PC-3 (cell line): ENCODE measurements at regions not wholly inside any gene's neighbourhood (a gene's known extent, or its start where the extent isn't known, plus 50 kb on each side); places are given as distances from the start of the nearest gene placed in this dataset.

ENCODE experiments used
- ATAC-seq: fragments of 200-7000 bp; cut with Tn5 transposase; 2 replicates; pipeline ENCODE4 v1.9.1; 2020; ENCODE audit warnings: mild to moderate bottlenecking, moderate library complexity
- BruUV-seq: library from RNA; stranded (reverse); fragments of 400-500 nt; replicated peaks from 2 replicates; lab custom pipeline; 2021; lab: Mats Ljungman, UMichigan
- CTCF ChIA-PET: fragments of 300-600 bp; sonication (Branson Sonifier 250); formaldehyde crosslinking; loops from one replicate; lab custom pipeline; 2022; ENCODE audit warnings: antibody characterized with exemption; lab: Charles Lee
- POLR2A ChIA-PET: fragments of 300-600 bp; sonication (Branson Sonifier 250); formaldehyde crosslinking; loops from one replicate; lab custom pipeline; 2022; ENCODE audit warnings: antibody characterized with exemption; ENCODE audit not compliant: unreplicated experiment; lab: Charles Lee
- DNase-seq: peaks from one replicate; pipeline ENCODE4 v3.0.0-alpha.2; 2015
- H2AFZ ChIP-seq: fragments of 300-600 bp; sonication (generic); 2 replicates; pipeline ENCODE4 v1.6.0; 2016; ENCODE audit warnings: antibody characterized with exemption, low read length
- H3F3A ChIP-seq: fragments of 300-600 bp; sonication (generic); one replicate; pipeline ENCODE4 v1.6.0; 2017; ENCODE audit warnings: antibody characterized with exemption, low read length, control low read depth, mild to moderate bottlenecking; ENCODE audit not compliant: unreplicated experiment
- H3K27ac ChIP-seq: fragments of 300-600 bp; sonication (generic); 2 replicates; pipeline ENCODE4 v1.5.1; 2016; ENCODE audit warnings: mild to moderate bottlenecking, low read length
- H3K27me3 ChIP-seq: fragments of 300-600 bp; sonication (generic); 2 replicates; pipeline ENCODE4 v1.6.1; 2016; ENCODE audit warnings: low read length, mixed read lengths
- H3K36me3 ChIP-seq: fragments of 300-600 bp; sonication (generic); 2 replicates; pipeline ENCODE4 v1.6.1; 2016; ENCODE audit warnings: low read depth, mixed run types, low read length, mixed read lengths
- H3K4me1 ChIP-seq: fragments of 300-600 bp; sonication (generic); 2 replicates; pipeline ENCODE4 v1.5.1; 2016; ENCODE audit warnings: low read length; ENCODE audit not compliant: insufficient read depth
- H3K4me2 ChIP-seq: fragments of 300-600 bp; sonication (generic); 2 replicates; pipeline ENCODE4 v1.6.0; 2016; ENCODE audit warnings: low read length
- H3K4me3 ChIP-seq: fragments of 300-600 bp; sonication (generic); 2 replicates; pipeline ENCODE4 v1.5.1; 2016; ENCODE audit warnings: mild to moderate bottlenecking, low read length, mixed read lengths
- H3K79me2 ChIP-seq: fragments of 300-600 bp; sonication (generic); 2 replicates; pipeline ENCODE4 v1.6.1; 2017; ENCODE audit warnings: low read length, mixed read lengths
- H3K9ac ChIP-seq: fragments of 300-600 bp; sonication (generic); 2 replicates; pipeline ENCODE4 v1.6.0; 2016; ENCODE audit warnings: mild to moderate bottlenecking, low read length
- H3K9me2 ChIP-seq: fragments of 300-600 bp; sonication (generic); replicated peaks from 2 replicates; pipeline ENCODE4 v1.6.1; 2016; ENCODE audit warnings: mixed run types, low read length, mixed read lengths
- H3K9me3 ChIP-seq: fragments of 300-600 bp; sonication (generic); 2 replicates; pipeline ENCODE4 v1.6.1; 2016; ENCODE audit warnings: low read length, mixed read lengths
- H4K20me1 ChIP-seq: fragments of 300-600 bp; sonication (generic); 2 replicates; pipeline ENCODE4 v1.6.1; 2016; ENCODE audit warnings: low read length, mixed read lengths
- CTCF ChIP-seq: fragments of 300-600 bp; sonication (generic); conservative IDR thresholded peaks from 2 replicates; pipeline ENCODE4 v1.5.1; 2017; ENCODE audit warnings: antibody characterized with exemption, low read depth, mild to moderate bottlenecking, low read length
- EZH2 ChIP-seq: fragments of 300-600 bp; sonication (generic); IDR thresholded peaks from one replicate; pipeline ENCODE4 v1.6.1; 2017; ENCODE audit warnings: antibody characterized with exemption, mild to moderate bottlenecking, low read length; ENCODE audit not compliant: unreplicated experiment
- EZH2phosphoT487 ChIP-seq: fragments of 300-600 bp; sonication (generic); IDR thresholded peaks from 2 replicates; pipeline ENCODE4 v1.6.1; 2018; ENCODE audit warnings: mild to moderate bottlenecking, antibody characterized with exemption, low read length, borderline replicate concordance
- intact Hi-C: fragments of 100-400 bp; cut with micrococcal nuclease; formaldehyde crosslinking; loops from 2 replicates; pipeline ENCODE4 v1.9.0; 2023

GRCh38 chr18:71287268-71287667 is 998.4 kb downstream of the SOCS6 start:
- no peak for ATAC-seq
- no peaks in the 10 kb centered on the region for H4K20me1 ChIP-seq

GRCh38 chr18:71252351-71252865 is 963.6 kb downstream of the SOCS6 start:
- H3K4me3 ChIP-seq: no peak overlapping the region
- POLR2A ChIA-PET: no interaction called here
- no peak overlapping the region for H2AFZ ChIP-seq
- no peak overlapping the region for H3K27ac ChIP-seq
- H3K9me3 ChIP-seq: no peaks in the 10 kb centered on the region
- ATAC-seq (no peak), DNase-seq (no peak)
- intact Hi-C loops: no loop called here
- CTCF ChIA-PET: no interaction called here
- H4K20me1 ChIP-seq: no peaks in the 10 kb centered on the region
- no peaks in the 10 kb centered on the region for H3K9me2 ChIP-seq
- H3F3A ChIP-seq: no peaks in the 10 kb centered on the region
- H3K4me2 ChIP-seq: no peak overlapping the region
- H3K4me1 ChIP-seq: no peaks in the 10 kb centered on the region
- TF ChIP-seq EZH2 (no peak), EZH2phosphoT487 (no peak), CTCF (no peak)
- H3K9ac ChIP-seq: no peak overlapping the region
- no peaks in the 10 kb centered on the region for H3K36me3 ChIP-seq
- H3K27me3 ChIP-seq: no peaks in the 10 kb centered on the region
- BruUV-seq: no TSS peak
- no peaks in the 10 kb centered on the region for H3K79me2 ChIP-seq

More at GRCh38 chr18:71287268-71287667, 998.4 kb downstream of the SOCS6 start:
- Histone ChIP-seq H3K9me2 (no peaks in the 10 kb centered on the region), H3K4me1 (no peaks in the 10 kb centered on the region), H3K27ac (no peak overlapping the region), H3K36me3 (no peaks in the 10 kb centered on the region), H3K79me2 (no peaks in the 10 kb centered on the region), H3K27me3 (no peaks in the 10 kb centered on the region), H3K9me3 (no peaks in the 10 kb centered on the region), H3K9ac (no peak overlapping the region), H3K4me2 (no peak overlapping the region), H3F3A (no peaks in the 10 kb centered on the region), H2AFZ (no peak overlapping the region), H3K4me3 (no peak overlapping the region)
- BruUV-seq: no TSS peak
- intact Hi-C loops: no loop called here
- CTCF ChIA-PET: no interaction called here
- TF ChIP-seq CTCF (no peak), EZH2 (no peak), EZH2phosphoT487 (no peak)
- DNase-seq: no peak
- POLR2A ChIA-PET: no interaction called here

GRCh38 chr18:71250191-71250590 is 961.3 kb downstream of the SOCS6 start:
- BruUV-seq: no TSS peak
- intact Hi-C loops: no loop called here
- Histone ChIP-seq H3K27me3 (no peaks in the 10 kb centered on the region), H3K9me3 (no peaks in the 10 kb centered on the region), H3K27ac (no peak overlapping the region), H3K9ac (no peak overlapping the region), H3K4me2 (no peak overlapping the region), H3K36me3 (no peaks in the 10 kb centered on the region), H3K4me1 (no peaks in the 10 kb centered on the region), H3K9me2 (no peaks in the 10 kb centered on the region), H2AFZ (no peak overlapping the region), H3K79me2 (no peaks in the 10 kb centered on the region), H4K20me1 (no peaks in the 10 kb centered on the region), H3K4me3 (no peak overlapping the region), H3F3A (no peaks in the 10 kb centered on the region)
- ChIA-PET POLR2A (no interaction called here), CTCF (no interaction called here)
- ATAC-seq (no peak), DNase-seq (no peak)
- no peak for TF ChIP-seq CTCF
- TF ChIP-seq EZH2phosphoT487: no peak
- no peak for TF ChIP-seq EZH2
